PFSK-1 (cell line): ENCODE measurements at regions not wholly inside any gene's neighbourhood (a gene's known extent, or its start where the extent isn't known, plus 50 kb on each side); places are given as distances from the start of the nearest gene placed in this dataset.

ENCODE experiments used
- FOXP2 ChIP-seq: optimal IDR thresholded peaks from 2 replicates; pipeline ENCODE3; 2011; ENCODE audit warnings: borderline replicate concordance, control low read depth, inconsistent platforms; ENCODE audit not compliant: insufficient read depth; ENCODE audit errors: extremely low read length, extremely low read depth
- POLR2AphosphoS5 ChIP-seq: IDR thresholded peaks from 2 replicates; pipeline ENCODE4 v1.6.1; 2012; ENCODE audit warnings: low read depth, mild to moderate bottlenecking, control low read depth, low read length, moderate library complexity
- REST ChIP-seq, 2 experiments: IDR thresholded peaks; 2 replicates each; pipeline versions ENCODE4 v1.6.1 to v1.8.0; 2011 to 2012; ENCODE audit warnings: low read depth in 2 of 2, low read length in 2 of 2, control low read depth in 1 of 2, inconsistent platforms in 1 of 2, mild to moderate bottlenecking in 1 of 2, moderate library complexity in 1 of 2; ENCODE audit not compliant: insufficient read depth in 1 of 2
- SIN3A ChIP-seq: IDR thresholded peaks from 2 replicates; pipeline ENCODE4 v1.6.1; 2012; ENCODE audit warnings: mild to moderate bottlenecking, low read length, moderate library complexity, borderline replicate concordance; ENCODE audit not compliant: insufficient read depth
- TAF1 ChIP-seq: IDR thresholded peaks from 2 replicates; pipeline ENCODE4 v1.6.1; 2012; ENCODE audit warnings: low read length, control low read depth, borderline replicate concordance; ENCODE audit not compliant: insufficient read depth

GRCh38 chr4:23016981-23017380 lies 324.2 kb downstream of the GBA3 start:
- TF ChIP-seq POLR2AphosphoS5 (no peak), TAF1 (no peak), FOXP2 (no peak), REST (IDR thresholded peaks at IDR 0.05; ENCODE audit: insufficient read depth in 1 of 2, low read depth in 2 of 2, low read length in 2 of 2) (no peak), SIN3A (no peak)

- TF ChIP-seq SIN3A (no peak), FOXP2 (no peak), REST (IDR thresholded peaks at IDR 0.05; ENCODE audit: insufficient read depth in 1 of 2, low read depth in 2 of 2, low read length in 2 of 2) (no peak), TAF1 (no peak), POLR2AphosphoS5 (no peak)
Measured at GRCh38 chr4:23015821-23016220, 323.1 kb downstream of the GBA3 start.

- TF ChIP-seq SIN3A = no peak
- TF ChIP-seq REST (IDR thresholded peaks at IDR 0.05; ENCODE audit: insufficient read depth in 1 of 2, low read depth in 2 of 2, low read length in 2 of 2) = no peak
- no peak for TF ChIP-seq TAF1
- TF ChIP-seq FOXP2 = no peak
- no peak for TF ChIP-seq POLR2AphosphoS5
Measured at GRCh38 chr4:23009093-23009492, 316.4 kb downstream of the GBA3 start.

- TF ChIP-seq FOXP2 = no peak
Measured at GRCh38 chr4:23006756-23007155, 314.0 kb downstream of the GBA3 start.

GRCh38 chr4:23005691-23006090 lies 313.0 kb downstream of the GBA3 start:
- TF ChIP-seq REST (IDR thresholded peaks at IDR 0.05; ENCODE audit: insufficient read depth in 1 of 2, low read depth in 2 of 2, low read length in 2 of 2) (no peak), POLR2AphosphoS5 (no peak), FOXP2 (no peak), SIN3A (no peak), TAF1 (no peak)

- TF ChIP-seq FOXP2 (no peak), POLR2AphosphoS5 (no peak), REST (IDR thresholded peaks at IDR 0.05; ENCODE audit: insufficient read depth in 1 of 2, low read depth in 2 of 2, low read length in 2 of 2) (no peak), TAF1 (no peak), SIN3A (no peak)
Measured at GRCh38 chr4:23001478-23001877, 308.7 kb downstream of the GBA3 start.
